HG02938 (cell line): ENCODE measurements at regions not wholly inside any gene's neighbourhood (a gene's known extent, or its start where the extent isn't known, plus 50 kb on each side); places are given as distances from the start of the nearest gene placed in this dataset.

ENCODE experiments used
- ATAC-seq: cut with Tn5 transposase; IDR thresholded peaks from one replicate; pipeline ENCODE4 v1.9.1; 2021; ENCODE audit warnings: mild to moderate bottlenecking, moderate library complexity; ENCODE audit not compliant: unreplicated experiment

- no peak for ATAC-seq
Observed at GRCh38 chr13:103754783-103755182, 688.6 kb upstream of the SLC10A2 start.

GRCh38 chr13:103734837-103735236, 668.6 kb upstream of the SLC10A2 start:
- ATAC-seq = no peak

GRCh38 chr13:103731959-103732358, 665.7 kb upstream of the SLC10A2 start:
- no peak for ATAC-seq

GRCh38 chr13:103730407-103730806, 664.2 kb upstream of the SLC10A2 start:
- no peak for ATAC-seq

GRCh38 chr13:103726808-103727207, 660.6 kb upstream of the SLC10A2 start:
- ATAC-seq = no peak

- no peak for ATAC-seq
Observed at GRCh38 chr13:103716718-103717117, 650.5 kb upstream of the SLC10A2 start.

- no peak for ATAC-seq
Observed at GRCh38 chr13:103715335-103715734, 649.1 kb upstream of the SLC10A2 start.

- ATAC-seq = no peak
Observed at GRCh38 chr13:103703246-103703645, 637.0 kb upstream of the SLC10A2 start.

GRCh38 chr13:103698000-103698399, 631.8 kb upstream of the SLC10A2 start:
- ATAC-seq = no peak

GRCh38 chr13:103695320-103695719, 629.1 kb upstream of the SLC10A2 start:
- no peak for ATAC-seq

- no peak for ATAC-seq
Observed at GRCh38 chr13:103694471-103694870, 628.3 kb upstream of the SLC10A2 start.

GRCh38 chr13:103694033-103694432, 627.8 kb upstream of the SLC10A2 start:
- ATAC-seq = no peak

GRCh38 chr13:103692442-103692841, 626.2 kb upstream of the SLC10A2 start:
- no peak for ATAC-seq

- ATAC-seq = no peak
Observed at GRCh38 chr13:103676329-103676728, 610.1 kb upstream of the SLC10A2 start.

- ATAC-seq = no peak
Observed at GRCh38 chr13:103671547-103671946, 605.3 kb upstream of the SLC10A2 start.

- ATAC-seq = no peak
Observed at GRCh38 chr13:103663996-103664395, 597.8 kb upstream of the SLC10A2 start.

- no peak for ATAC-seq
Observed at GRCh38 chr13:103656311-103656710, 590.1 kb upstream of the SLC10A2 start.

GRCh38 chr13:103640606-103641005, 574.4 kb upstream of the SLC10A2 start:
- ATAC-seq = no peak

GRCh38 chr13:103639326-103639725, 573.1 kb upstream of the SLC10A2 start:
- ATAC-seq = no peak

- no peak for ATAC-seq
Observed at GRCh38 chr13:103638706-103639105, 572.5 kb upstream of the SLC10A2 start.

GRCh38 chr13:103634066-103634465, 567.8 kb upstream of the SLC10A2 start:
- ATAC-seq = no peak

- ATAC-seq = no peak
Observed at GRCh38 chr13:103625194-103625593, 559.0 kb upstream of the SLC10A2 start.

GRCh38 chr13:103618151-103618550, 551.9 kb upstream of the SLC10A2 start:
- ATAC-seq = no peak

- ATAC-seq = no peak
Observed at GRCh38 chr13:103615771-103616170, 549.6 kb upstream of the SLC10A2 start.
